Endodermal cell (in vitro differentiated cells): ENCODE measurements at regions not wholly inside any gene's neighbourhood (a gene's known extent, or its start where the extent isn't known, plus 50 kb on each side); places are given as distances from the start of the nearest gene placed in this dataset.
"Not testable (repeated sequence)": the region's sequence is repeated elsewhere in the genome, so short reads cannot be mapped to it uniquely, and the experiment has no call there.

ENCODE experiments used
- DNase-seq: peaks from one replicate; pipeline ENCODE4 v3.0.0-alpha.2; 2017
- H3K27ac ChIP-seq: 2 replicates; pipeline ENCODE4 v1.5.1; 2013; ENCODE audit warnings: mild to moderate bottlenecking, low read depth, low read length, moderate library complexity
- H3K27me3 ChIP-seq: 2 replicates; pipeline ENCODE4 v1.6.1; 2013; ENCODE audit warnings: mild to moderate bottlenecking, low read length, moderate library complexity; ENCODE audit not compliant: insufficient read depth, control insufficient read depth, poor library complexity, severe bottlenecking
- H3K36me3 ChIP-seq: 2 replicates; pipeline ENCODE4 v1.7.0; 2013; ENCODE audit warnings: mild to moderate bottlenecking, low read length, moderate library complexity; ENCODE audit not compliant: control insufficient read depth, insufficient read depth
- H3K4me1 ChIP-seq: one replicate; pipeline ENCODE4 v1.7.0; 2013; ENCODE audit warnings: low read length; ENCODE audit not compliant: control insufficient read depth, insufficient read depth
- H3K4me3 ChIP-seq: 2 replicates; pipeline ENCODE4 v1.5.1; 2013; ENCODE audit warnings: mild to moderate bottlenecking, low read length, moderate library complexity
- H3K9ac ChIP-seq: 2 replicates; pipeline ENCODE4 v1.6.1; 2013; ENCODE audit warnings: mild to moderate bottlenecking, low read length, moderate library complexity; ENCODE audit not compliant: poor library complexity, severe bottlenecking; ENCODE audit errors: extremely low read depth
- H3K9me3 ChIP-seq: 2 replicates; pipeline ENCODE4 v1.6.1; 2013; ENCODE audit warnings: mild to moderate bottlenecking, low read length, moderate library complexity; ENCODE audit not compliant: control insufficient read depth
- H3K27ac Mint-ChIP-seq: 2 replicates; pipeline ENCODE4 v1.8.0; 2020; ENCODE audit warnings: mixed read lengths
- H3K27me3 Mint-ChIP-seq: 2 replicates; pipeline ENCODE4 v1.8.0; 2021; ENCODE audit warnings: mild to moderate bottlenecking, mixed read lengths; ENCODE audit not compliant: insufficient read depth
- H3K36me3 Mint-ChIP-seq: 2 replicates; pipeline ENCODE4 v1.8.0; 2020; ENCODE audit warnings: low read depth, mixed read lengths
- H3K4me1 Mint-ChIP-seq: 2 replicates; pipeline ENCODE4 v1.8.0; 2020; ENCODE audit warnings: mixed read lengths
- H3K4me3 Mint-ChIP-seq: 2 replicates; pipeline ENCODE4 v1.8.0; 2020; ENCODE audit warnings: mild to moderate bottlenecking, moderate library complexity, mixed read lengths
- H3K9me3 Mint-ChIP-seq: 2 replicates; pipeline ENCODE4 v1.8.0; 2020; ENCODE audit warnings: mild to moderate bottlenecking, mixed read lengths
- CTCF ChIP-seq: fragments of 200-600 bp; sonication (generic); conservative IDR thresholded peaks from 2 replicates; pipeline ENCODE4 v1.5.0; 2021; ENCODE audit warnings: antibody characterized with exemption, mild to moderate bottlenecking
- WGBS, 2 experiments: methylation state at CpG; one replicate each; pipeline versions ENCODE4 v1.1.5 to v1.1.7; 2013; ENCODE audit warnings: missing lambda C conversion rate in 2 of 2, mixed read lengths in 1 of 2; ENCODE audit not compliant: insufficient coverage in 1 of 2, insufficient read length in 1 of 2; 5-methylcytosine and 5-hydroxymethylcytosine counted together

- peaks cover 9% of the 10 kb centered on the region for H3K9me3 ChIP-seq
- no peak overlapping the region for H3K4me3 ChIP-seq
- H3K9ac ChIP-seq = no peak overlapping the region
- H3K27ac ChIP-seq = no peak overlapping the region
- 52 to 83% methylated on average over 2 to 6 of the region's 6 CpGs for WGBS, 2 experiments
- peaks cover 6% of the 10 kb centered on the region for H3K4me1 Mint-ChIP-seq
- H3K27ac Mint-ChIP-seq = no peak overlapping the region
- no peaks in the 10 kb centered on the region for H3K36me3 ChIP-seq
- no peaks in the 10 kb centered on the region for H3K27me3 ChIP-seq
- no peak for DNase-seq
- H3K27me3 Mint-ChIP-seq = no peaks in the 10 kb centered on the region
- H3K4me3 Mint-ChIP-seq = no peak overlapping the region
- peaks cover 7% of the 10 kb centered on the region for H3K9me3 Mint-ChIP-seq
- TF ChIP-seq CTCF = no peak
- H3K36me3 Mint-ChIP-seq = peaks cover under 1% of the 10 kb centered on the region
- H3K4me1 ChIP-seq = no peaks in the 10 kb centered on the region
Measured at GRCh38 chr6:145153495-145153894, 581.8 kb downstream of the EPM2A start.

- no peaks in the 10 kb centered on the region for H3K4me1 Mint-ChIP-seq
- WGBS, 2 experiments = 94 to 100% methylated on average over 1 of the region's 1 CpG
Measured at GRCh38 chr6:145155411-145155810, 579.9 kb downstream of the EPM2A start.

GRCh38 chr6:145155873-145156782 is 579.2 kb downstream of the EPM2A start:
- TF ChIP-seq CTCF = no peak
- Mint-ChIP-seq H3K27me3 (no peaks in the 10 kb centered on the region), H3K36me3 (peaks cover 6% of the 10 kb centered on the region), H3K27ac (no peak overlapping the region), H3K4me3 (no peak overlapping the region), H3K4me1 (no peaks in the 10 kb centered on the region), H3K9me3 (peaks cover 24% of the 10 kb centered on the region)
- DNase-seq = no peak
- WGBS, 2 experiments = 93 to 100% methylated on average over 1 to 2 of the region's 2 CpGs
- H3K9ac ChIP-seq = no peak overlapping the region
- no peaks in the 10 kb centered on the region for H3K27me3 ChIP-seq
- peaks cover 20% of the 10 kb centered on the region for H3K9me3 ChIP-seq
- H3K27ac ChIP-seq = no peak overlapping the region
- H3K36me3 ChIP-seq = no peaks in the 10 kb centered on the region
- H3K4me1 ChIP-seq = no peaks in the 10 kb centered on the region
- H3K4me3 ChIP-seq = no peak overlapping the region

More at GRCh38 chr6:145155411-145155810, 579.9 kb downstream of the EPM2A start:
- Mint-ChIP-seq H3K4me3 (no peak overlapping the region), H3K27ac (no peak overlapping the region), H3K27me3 (no peaks in the 10 kb centered on the region), H3K36me3 (peaks cover 6% of the 10 kb centered on the region), H3K9me3 (peaks cover 24% of the 10 kb centered on the region)
- no peaks in the 10 kb centered on the region for H3K36me3 ChIP-seq
- no peak overlapping the region for H3K4me3 ChIP-seq
- no peak overlapping the region for H3K27ac ChIP-seq
- no peaks in the 10 kb centered on the region for H3K27me3 ChIP-seq
- H3K9ac ChIP-seq = no peak overlapping the region
- H3K4me1 ChIP-seq = no peaks in the 10 kb centered on the region
- H3K9me3 ChIP-seq = peaks cover 20% of the 10 kb centered on the region
- no peak for DNase-seq
- no peak for TF ChIP-seq CTCF

- WGBS, 2 experiments = 60 to 85% methylated on average over 1 of the region's 1 CpG
- not testable (repeated sequence) for H3K9ac ChIP-seq, H3K4me1 Mint-ChIP-seq
Measured at GRCh38 chr6:145158636-145159035, 576.7 kb downstream of the EPM2A start.

More at GRCh38 chr6:145158636-145159035, 576.7 kb downstream of the EPM2A start:
- H3K27ac ChIP-seq, H3K27ac Mint-ChIP-seq, H3K4me3 ChIP-seq, H3K4me3 Mint-ChIP-seq, H3K27me3 ChIP-seq, H3K36me3 Mint-ChIP-seq, H3K36me3 ChIP-seq, DNase-seq, H3K4me1 ChIP-seq, H3K27me3 Mint-ChIP-seq: not testable (repeated sequence)
- peaks cover 20% of the 10 kb centered on the region for H3K9me3 ChIP-seq
- H3K9me3 Mint-ChIP-seq = peaks cover 24% of the 10 kb centered on the region
